Kidney epithelial cell (primary cell): ENCODE measurements at regions not wholly inside any gene's neighbourhood (a gene's known extent, or its start where the extent isn't known, plus 50 kb on each side); places are given as distances from the start of the nearest gene placed in this dataset.

Experiments used
- DNase-seq: peaks from one replicate; pipeline ENCODE4 v3.0.0-alpha.2; 2010; ENCODE audit warnings: low read depth
- H3K27me3 ChIP-seq: 2 replicates; pipeline ENCODE4 v1.6.0; 2011; ENCODE audit warnings: low read length; ENCODE audit not compliant: control insufficient read depth, insufficient read depth
- H3K36me3 ChIP-seq: 2 replicates; pipeline ENCODE4 v1.5.1; 2011; ENCODE audit warnings: low read length; ENCODE audit not compliant: control insufficient read depth, insufficient read depth
- H3K4me3 ChIP-seq: 2 replicates; pipeline ENCODE4 v1.5.1; 2011; ENCODE audit warnings: low read depth, mild to moderate bottlenecking, control low read depth, low read length
- CTCF ChIP-seq: IDR thresholded peaks from 2 replicates; pipeline ENCODE4 v1.5.1; 2011; ENCODE audit warnings: mild to moderate bottlenecking, moderate library complexity, low read length, control low read depth, inconsistent platforms; ENCODE audit not compliant: insufficient read depth, poor library complexity, severe bottlenecking

GRCh38 chr13:28553971-28554370 lies 59.0 kb upstream of the FLT1 start:
- Histone ChIP-seq H3K27me3 (no peaks in the 10 kb centered on the region), H3K36me3 (no peaks in the 10 kb centered on the region), H3K4me3 (no peak overlapping the region)
- no peak for DNase-seq
- TF ChIP-seq CTCF: no peak

- H3K4me3 ChIP-seq: no peak overlapping the region
- H3K36me3 ChIP-seq: no peaks in the 10 kb centered on the region
- H3K27me3 ChIP-seq: no peaks in the 10 kb centered on the region
- TF ChIP-seq CTCF: no peak
- DNase-seq: no peak
These were observed 57.4 kb upstream of the FLT1 start for GRCh38 chr13:28552288-28552687.

- Histone ChIP-seq H3K4me3 (no peak overlapping the region), H3K36me3 (no peaks in the 10 kb centered on the region), H3K27me3 (no peaks in the 10 kb centered on the region)
- DNase-seq: no peak
- TF ChIP-seq CTCF: no peak
These were observed 56.6 kb upstream of the FLT1 start for GRCh38 chr13:28551498-28551895.

GRCh38 chr13:28550721-28551497 lies 56.0 kb upstream of the FLT1 start:
- no peak for DNase-seq
- Histone ChIP-seq H3K27me3 (no peaks in the 10 kb centered on the region), H3K36me3 (no peaks in the 10 kb centered on the region), H3K4me3 (no peak overlapping the region)
- no peak for TF ChIP-seq CTCF

- H3K4me3 ChIP-seq: no peak overlapping the region
- H3K27me3 ChIP-seq: no peaks in the 10 kb centered on the region
- no peak for DNase-seq
- TF ChIP-seq CTCF: no peak
- no peaks in the 10 kb centered on the region for H3K36me3 ChIP-seq
These were observed 55.2 kb upstream of the FLT1 start for GRCh38 chr13:28550091-28550490.

GRCh38 chr13:28548872-28549271 lies 53.9 kb upstream of the FLT1 start:
- H3K36me3 ChIP-seq: no peaks in the 10 kb centered on the region
- no peak overlapping the region for H3K4me3 ChIP-seq
- no peak for DNase-seq
- no peaks in the 10 kb centered on the region for H3K27me3 ChIP-seq
- no peak for TF ChIP-seq CTCF
